ENCODE measurements at regions not wholly inside any gene's neighbourhood (a gene's known extent, or its start where the extent isn't known, plus 50 kb on each side); places are given as distances from the start of the nearest gene placed in this dataset.

- WGBS (ENCODE audit: insufficient coverage), result 100% methylated on average over 1 of the region's 6 CpGs
- Histone ChIP-seq H3K36me3 (replicated peaks in 1 of 2; ENCODE audit: control insufficient read depth in 1 of 2, insufficient read depth in 2 of 2, low read length in 2 of 2) (no peaks in the 10 kb centered on the region), H3K9ac (ENCODE audit: insufficient read depth, low read length, poor library complexity, severe bottlenecking) (no peak overlapping the region), H3K4me2 (replicated peaks; ENCODE audit: extremely low read depth, low read length, poor library complexity, severe bottlenecking) (no peak overlapping the region), H3K27me3 (ENCODE audit: control insufficient read depth in 2 of 2, insufficient read depth in 2 of 2, low read length in 2 of 2) (no peaks in the 10 kb centered on the region), H2AFZ (ENCODE audit: insufficient read depth, low read depth, low read length, poor library complexity, severe bottlenecking) (no peak overlapping the region), H3K27ac (ENCODE audit: low read depth in 1 of 2, low read length in 2 of 2) (no peak overlapping the region), H4K20me1 (ENCODE audit: insufficient read depth, low read length) (no peaks in the 10 kb centered on the region), H3K9me3 (replicated peaks in 1 of 2; ENCODE audit: control insufficient read depth in 1 of 2, insufficient read depth in 1 of 2, low read length in 2 of 2) (peaks cover 0 to 12% of the 10 kb centered on the region in 2 donors), H3K79me2 (ENCODE audit: insufficient read depth, low read length) (no peaks in the 10 kb centered on the region), H3K4me3 (replicated peaks in 1 of 3; ENCODE audit: low read depth in 2 of 3, low read length in 3 of 3) (no peak overlapping the region), H3K4me1 (ENCODE audit: control insufficient read depth in 1 of 2, insufficient read depth in 2 of 2, low read length in 2 of 2) (no peaks in the 10 kb centered on the region)
- no peaks in the 10 kb centered on the region for H3K36me3 Mint-ChIP-seq
- DNase-seq, result no peak
- H3K27me3 Mint-ChIP-seq (ENCODE audit: low read depth in 3 of 3), result peaks cover 0 to 2% (median 0%) of the 10 kb centered on the region in 3 donors
- H3K4me3 Mint-ChIP-seq, result no peak overlapping the region
- H3K4me1 Mint-ChIP-seq, result no peaks in the 10 kb centered on the region
- H3K27ac Mint-ChIP-seq, result no peak overlapping the region
- intact Hi-C loops (cut with micrococcal nuclease), result no loop called here
- H3K9me3 Mint-ChIP-seq, result peaks cover 5 to 15% (median 11%) of the 10 kb centered on the region in 7 donors
- no peak for TF ChIP-seq CTCF (IDR thresholded peaks at IDR 0.05)
Measured at GRCh38 chr1:95733671-95734070, 499.7 kb downstream of the RWDD3 start.

DNA sequence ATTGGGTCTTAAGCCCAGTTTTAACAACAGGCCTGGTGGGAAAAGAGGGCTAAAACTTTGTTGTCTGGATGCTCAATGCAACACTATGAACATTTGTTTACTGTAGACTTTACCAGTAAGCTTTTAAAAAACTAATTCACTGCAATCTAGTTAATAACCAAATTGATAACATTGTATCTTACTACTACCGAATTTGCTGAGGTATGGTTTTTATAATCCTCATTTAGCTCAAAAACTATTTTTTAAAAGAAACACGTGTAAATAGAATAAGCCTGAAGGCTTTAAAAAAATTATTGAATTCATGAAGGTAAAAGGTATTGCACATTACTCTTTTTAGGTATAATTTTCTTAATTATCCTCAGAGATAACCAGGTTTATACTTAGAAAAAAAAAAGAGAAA, 500.6 kb downstream of the RWDD3 start:
- H3K9me3 ChIP-seq (replicated peaks in 1 of 2; ENCODE audit: control insufficient read depth in 1 of 2, insufficient read depth in 1 of 2, low read length in 2 of 2), result peaks cover 3 to 9% of the 10 kb centered on the region in 2 donors
- no peaks in the 10 kb centered on the region for H3K36me3 ChIP-seq (replicated peaks in 1 of 2; ENCODE audit: control insufficient read depth in 1 of 2, insufficient read depth in 2 of 2, low read length in 2 of 2)
- Mint-ChIP-seq H3K27me3 (ENCODE audit: low read depth in 3 of 3) (peaks cover 0 to 2% (median 0%) of the 10 kb centered on the region in 3 donors), H3K4me3 (no peak overlapping the region), H3K27ac (no peak overlapping the region), H3K4me1 (no peaks in the 10 kb centered on the region), H3K36me3 (no peaks in the 10 kb centered on the region), H3K9me3 (peaks cover 5 to 15% (median 12%) of the 10 kb centered on the region in 7 donors)
- no peak overlapping the region for H2AFZ ChIP-seq (ENCODE audit: insufficient read depth, low read depth, low read length, poor library complexity, severe bottlenecking)
- no peak for TF ChIP-seq CTCF (IDR thresholded peaks at IDR 0.05)
- H3K4me2 ChIP-seq (replicated peaks; ENCODE audit: extremely low read depth, low read length, poor library complexity, severe bottlenecking), result no peak overlapping the region
- no peak overlapping the region for H3K9ac ChIP-seq (ENCODE audit: insufficient read depth, low read length, poor library complexity, severe bottlenecking)
- H3K27ac ChIP-seq (ENCODE audit: low read depth in 1 of 2, low read length in 2 of 2), result no peak overlapping the region
- intact Hi-C loops (cut with micrococcal nuclease), result no loop called here
- no peak for DNase-seq
- no peaks in the 10 kb centered on the region for H3K79me2 ChIP-seq (ENCODE audit: insufficient read depth, low read length)
- no CpG with 5 or more reads among the region's 2 CpGs for WGBS (ENCODE audit: insufficient coverage)
- H3K4me3 ChIP-seq (replicated peaks in 1 of 3; ENCODE audit: low read depth in 2 of 3, low read length in 3 of 3), result no peak overlapping the region
- H3K27me3 ChIP-seq (ENCODE audit: control insufficient read depth in 2 of 2, insufficient read depth in 2 of 2, low read length in 2 of 2), result no peaks in the 10 kb centered on the region
- no peaks in the 10 kb centered on the region for H3K4me1 ChIP-seq (ENCODE audit: control insufficient read depth in 1 of 2, insufficient read depth in 2 of 2, low read length in 2 of 2)
- no peaks in the 10 kb centered on the region for H4K20me1 ChIP-seq (ENCODE audit: insufficient read depth, low read length)

All from CD14-positive monocyte (primary cell).